ENCODE measurements at regions not wholly inside any gene's neighbourhood (a gene's known extent, or its start where the extent isn't known, plus 50 kb on each side); places are given as distances from the start of the nearest gene placed in this dataset.
A peak's percentile ranks its signal among the peaks of the same experiment; 100 is the strongest.

GRCh38 chr6:9647599-9647998, 767.3 kb downstream of the TFAP2A start:
- no peak for DNase-seq

GRCh38 chr6:9647071-9647445, 767.8 kb downstream of the TFAP2A start:
- DNase-seq = no peak

- DNase-seq = peak; percentile 73
Observed at GRCh38 chr6:9646342-9647070, 768.4 kb downstream of the TFAP2A start.

- no peak for DNase-seq
Observed at GRCh38 chr6:9638861-9639260, 776.0 kb downstream of the TFAP2A start.

GRCh38 chr6:9634776-9635175, 780.1 kb downstream of the TFAP2A start:
- no peak for DNase-seq

GRCh38 chr6:9632026-9632425, 782.8 kb downstream of the TFAP2A start:
- DNase-seq = no peak

GRCh38 chr6:9628819-9629218, 786.1 kb downstream of the TFAP2A start:
- DNase-seq = no peak

- no peak for DNase-seq
Observed at GRCh38 chr6:9627916-9628315, 787.0 kb downstream of the TFAP2A start.

GRCh38 chr6:9623985-9624384, 790.9 kb downstream of the TFAP2A start:
- DNase-seq = no peak

GRCh38 chr6:9623228-9623832, 791.5 kb downstream of the TFAP2A start:
- no peak for DNase-seq

GRCh38 chr6:9621276-9621675, 793.6 kb downstream of the TFAP2A start:
- no peak for DNase-seq

GRCh38 chr6:9620687-9621086, 794.2 kb downstream of the TFAP2A start:
- no peak for DNase-seq

- no peak for DNase-seq
Observed at GRCh38 chr6:9620263-9620662, 794.6 kb downstream of the TFAP2A start.

GRCh38 chr6:9614778-9615177, 800.1 kb downstream of the TFAP2A start:
- no peak for DNase-seq

GRCh38 chr6:9612489-9612888, 802.4 kb downstream of the TFAP2A start:
- DNase-seq = no peak

- no peak for DNase-seq
Observed at GRCh38 chr6:9610620-9611415, 804.1 kb downstream of the TFAP2A start.

- no peak for DNase-seq
Observed at GRCh38 chr6:9606435-9607134, 808.3 kb downstream of the TFAP2A start.

- no peak for DNase-seq
Observed at GRCh38 chr6:9594746-9595145, 820.1 kb downstream of the TFAP2A start.

GRCh38 chr6:9593554-9593953, 821.3 kb downstream of the TFAP2A start:
- no peak for DNase-seq

- DNase-seq = no peak
Observed at GRCh38 chr6:9583753-9584352, 831.0 kb downstream of the TFAP2A start.

GRCh38 chr6:9581155-9581554, 833.7 kb downstream of the TFAP2A start:
- DNase-seq = no peak

GRCh38 chr6:9576521-9576920, 838.4 kb downstream of the TFAP2A start:
- no peak for DNase-seq

- no peak for DNase-seq
Observed at GRCh38 chr6:9566096-9566495, 848.8 kb downstream of the TFAP2A start.
